ENCODE measurements at regions not wholly inside any gene's neighbourhood (a gene's known extent, or its start where the extent isn't known, plus 50 kb on each side); places are given as distances from the start of the nearest gene placed in this dataset.
"Not testable (repeated sequence)": the region's sequence is repeated elsewhere in the genome, so short reads cannot be mapped to it uniquely, and the experiment has no call there.

DNA sequence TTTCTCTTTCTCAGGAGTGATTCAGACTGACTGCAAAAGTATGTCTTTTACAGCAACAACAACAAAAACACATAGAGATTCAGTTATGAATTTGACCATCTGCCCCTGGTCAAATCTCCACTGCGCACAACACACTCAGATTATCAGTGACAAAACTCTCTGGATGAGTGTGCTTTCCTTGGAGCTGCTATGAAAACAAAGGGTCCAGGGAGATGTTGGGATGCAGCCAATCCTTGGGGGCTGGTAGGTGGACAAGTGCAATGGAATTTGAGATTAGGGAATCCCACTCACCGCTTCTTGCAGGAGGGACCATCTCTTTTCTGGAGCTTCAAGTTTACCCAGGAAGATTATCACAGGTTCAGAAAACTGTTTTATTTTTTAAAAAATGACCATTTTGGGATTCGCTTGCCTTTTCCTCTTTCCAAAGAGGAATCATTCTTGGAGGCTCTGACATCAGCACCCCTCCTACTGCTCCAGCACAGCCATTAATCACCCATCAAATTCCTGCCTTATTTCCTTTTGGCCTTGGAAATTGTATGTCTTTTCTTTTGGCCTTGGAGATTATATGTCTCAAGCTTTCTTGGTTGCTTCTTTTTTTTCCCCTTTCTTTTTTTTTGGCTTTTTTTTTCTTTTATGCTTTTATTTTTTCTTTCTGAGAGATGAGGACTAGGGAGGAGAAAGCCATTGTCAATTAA lies 311.8 kb downstream of the TSHZ3 start:
- Histone ChIP-seq H3K27me3 (ENCODE audit: control insufficient read depth, insufficient read depth, low read length) (no peaks in the 10 kb centered on the region), H3K4me3 (ENCODE audit: insufficient read depth, low read depth, low read length) (no peak overlapping the region), H3K36me3 (replicated peaks; ENCODE audit: control insufficient read depth, insufficient read depth, low read length) (no peaks in the 10 kb centered on the region)
- no peak for DNase-seq

DNA sequence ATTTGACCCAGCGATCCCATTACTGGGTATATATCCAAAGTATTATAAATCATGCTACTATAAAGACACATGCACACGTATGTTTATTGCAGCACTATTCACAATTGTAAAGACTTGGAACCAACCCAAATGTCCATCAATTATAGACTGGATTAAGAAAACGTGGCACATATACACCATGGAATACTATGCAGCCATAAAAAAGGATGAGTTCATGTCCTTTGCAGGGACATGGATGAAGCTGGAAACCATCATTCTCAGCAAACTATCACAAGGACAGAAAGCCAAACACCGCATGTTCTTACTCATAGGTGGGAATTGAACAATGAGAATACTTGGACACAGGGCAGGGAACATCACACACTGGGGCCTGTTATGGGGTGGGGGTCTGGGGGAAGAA lies 317.8 kb downstream of the TSHZ3 start:
- DNase-seq; H3K4me3 ChIP-seq (ENCODE audit: insufficient read depth, low read depth, low read length); H3K27me3 ChIP-seq (ENCODE audit: control insufficient read depth, insufficient read depth, low read length); H3K36me3 ChIP-seq (replicated peaks; ENCODE audit: control insufficient read depth, insufficient read depth, low read length): not testable (repeated sequence)

DNA sequence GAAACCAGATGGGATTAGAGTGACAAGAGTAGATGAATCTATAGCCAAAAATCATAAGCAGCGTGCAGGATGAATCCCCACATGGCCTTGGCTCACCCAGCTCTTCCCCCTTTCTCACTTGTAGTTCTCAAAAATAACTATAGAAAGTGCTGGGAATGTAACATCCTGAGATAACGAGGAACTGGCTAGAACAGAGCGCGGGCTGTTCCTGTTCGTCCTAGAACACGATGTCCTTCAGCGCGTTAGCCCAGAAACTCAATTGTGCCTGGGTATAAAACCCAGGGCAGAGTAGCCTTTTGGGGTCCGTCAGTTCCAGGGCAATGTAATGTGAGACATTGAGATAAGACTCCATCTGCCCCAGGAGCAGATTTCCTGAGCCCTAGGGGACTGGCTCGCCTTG lies 326.2 kb downstream of the TSHZ3 start:
- Histone ChIP-seq H3K4me3 (ENCODE audit: insufficient read depth, low read depth, low read length) (no peak overlapping the region), H3K27me3 (ENCODE audit: control insufficient read depth, insufficient read depth, low read length) (no peaks in the 10 kb centered on the region), H3K36me3 (replicated peaks; ENCODE audit: control insufficient read depth, insufficient read depth, low read length) (no peaks in the 10 kb centered on the region)
- DNase-seq, result no peak

DNA sequence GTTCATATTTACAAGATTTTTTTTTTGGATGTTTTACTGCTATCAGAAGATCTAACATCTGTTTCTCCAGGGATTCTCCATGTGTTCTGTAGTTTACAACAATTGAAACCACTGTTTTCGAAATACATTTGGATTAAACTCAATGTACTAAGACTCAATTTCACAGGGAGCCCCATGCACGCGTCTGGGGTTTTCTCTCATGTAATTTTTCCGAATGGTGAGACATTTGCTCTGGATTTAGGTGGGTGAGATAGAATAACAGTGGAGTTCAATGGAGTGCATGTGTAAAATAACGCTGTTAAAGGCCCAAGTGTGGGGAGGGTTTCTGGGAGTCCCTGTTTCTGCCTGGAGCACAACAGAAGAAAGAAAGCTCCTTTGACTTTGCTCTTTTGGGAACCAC lies 330.3 kb downstream of the TSHZ3 start:
- Histone ChIP-seq H3K27me3 (ENCODE audit: control insufficient read depth, insufficient read depth, low read length) (no peaks in the 10 kb centered on the region), H3K36me3 (replicated peaks; ENCODE audit: control insufficient read depth, insufficient read depth, low read length) (no peaks in the 10 kb centered on the region), H3K4me3 (ENCODE audit: insufficient read depth, low read depth, low read length) (no peak overlapping the region)
- no peak for DNase-seq

DNA sequence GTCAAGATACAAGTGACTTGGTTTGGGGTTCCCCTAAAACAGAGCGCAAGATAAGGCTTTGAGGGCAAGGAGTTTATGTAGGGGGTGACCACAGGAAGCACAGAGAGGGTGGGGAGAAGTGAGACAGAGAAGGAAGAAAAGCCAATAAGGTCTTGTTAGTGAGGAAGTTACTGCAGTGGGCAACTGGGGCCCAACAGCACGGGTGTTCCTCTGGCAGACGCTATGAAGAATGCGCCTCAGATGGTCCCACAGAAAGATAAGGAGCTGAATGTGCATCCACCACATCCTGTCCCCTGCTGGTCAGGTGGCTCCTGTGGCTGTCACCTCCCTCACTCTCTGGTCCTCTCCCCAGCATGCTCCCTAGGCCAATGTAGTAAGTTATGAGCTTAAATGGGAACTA lies 333.5 kb downstream of the TSHZ3 start:
- no peaks in the 10 kb centered on the region for H3K27me3 ChIP-seq (ENCODE audit: control insufficient read depth, insufficient read depth, low read length)
- H3K36me3 ChIP-seq (replicated peaks; ENCODE audit: control insufficient read depth, insufficient read depth, low read length), result no peaks in the 10 kb centered on the region
- DNase-seq, result no peak
- H3K4me3 ChIP-seq (ENCODE audit: insufficient read depth, low read depth, low read length), result no peak overlapping the region

DNA sequence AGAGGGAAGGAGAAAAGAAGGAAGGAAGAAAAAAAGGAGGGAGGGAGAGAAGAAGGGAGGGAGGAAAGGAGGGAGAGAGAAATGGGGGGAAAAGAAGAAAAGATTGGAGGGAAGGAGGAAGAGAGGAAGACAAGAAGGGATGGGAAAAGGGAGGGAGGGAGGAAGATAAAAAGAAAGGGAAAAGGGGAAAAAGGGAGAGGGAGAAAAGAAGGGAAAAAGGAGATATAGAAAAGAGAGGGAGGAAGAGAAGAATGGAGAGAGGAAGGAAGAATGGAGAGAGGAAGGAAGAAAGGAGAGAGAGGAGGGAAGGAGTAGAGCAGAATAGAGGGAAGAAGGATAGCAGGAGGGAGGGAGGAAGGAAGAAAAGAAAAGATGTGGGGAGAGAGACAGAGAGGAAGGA lies 334.6 kb downstream of the TSHZ3 start:
- no peaks in the 10 kb centered on the region for H3K36me3 ChIP-seq (replicated peaks; ENCODE audit: control insufficient read depth, insufficient read depth, low read length)
- no peak for DNase-seq
- no peaks in the 10 kb centered on the region for H3K27me3 ChIP-seq (ENCODE audit: control insufficient read depth, insufficient read depth, low read length)
- no peak overlapping the region for H3K4me3 ChIP-seq (ENCODE audit: insufficient read depth, low read depth, low read length)

DNA sequence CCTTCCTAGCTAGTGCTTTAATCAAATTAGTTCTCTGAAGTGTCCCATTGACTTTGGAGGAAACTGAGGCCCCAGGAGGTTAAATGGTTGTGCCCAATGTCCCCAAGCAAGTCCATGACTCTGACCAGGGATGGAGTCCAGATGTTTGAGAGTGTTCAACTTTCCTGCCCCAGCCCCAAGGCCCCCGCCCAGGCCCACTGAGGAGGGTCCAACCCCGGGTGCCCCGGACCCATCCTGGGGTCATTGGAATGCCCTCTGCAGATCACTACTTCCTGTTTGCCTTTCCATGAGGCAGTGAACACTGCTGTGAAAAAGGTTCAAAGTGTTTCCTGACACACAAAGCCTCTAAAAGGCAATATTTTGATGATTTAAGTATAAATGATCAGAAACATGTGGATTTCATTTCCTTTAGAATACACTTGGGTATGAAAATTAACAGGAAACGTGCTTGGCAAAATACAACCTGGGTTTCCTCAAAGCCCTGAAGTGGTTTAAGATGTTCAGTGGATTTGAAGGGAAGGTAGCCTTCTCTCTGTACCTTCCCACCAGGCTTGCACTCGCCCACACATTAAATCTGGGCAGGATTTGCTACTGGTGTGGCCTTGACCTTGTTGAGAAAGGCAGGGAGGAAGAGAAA lies 335.7 kb downstream of the TSHZ3 start:
- DNase-seq, result no peak
- H3K27me3 ChIP-seq (ENCODE audit: control insufficient read depth, insufficient read depth, low read length), result no peaks in the 10 kb centered on the region

DNA sequence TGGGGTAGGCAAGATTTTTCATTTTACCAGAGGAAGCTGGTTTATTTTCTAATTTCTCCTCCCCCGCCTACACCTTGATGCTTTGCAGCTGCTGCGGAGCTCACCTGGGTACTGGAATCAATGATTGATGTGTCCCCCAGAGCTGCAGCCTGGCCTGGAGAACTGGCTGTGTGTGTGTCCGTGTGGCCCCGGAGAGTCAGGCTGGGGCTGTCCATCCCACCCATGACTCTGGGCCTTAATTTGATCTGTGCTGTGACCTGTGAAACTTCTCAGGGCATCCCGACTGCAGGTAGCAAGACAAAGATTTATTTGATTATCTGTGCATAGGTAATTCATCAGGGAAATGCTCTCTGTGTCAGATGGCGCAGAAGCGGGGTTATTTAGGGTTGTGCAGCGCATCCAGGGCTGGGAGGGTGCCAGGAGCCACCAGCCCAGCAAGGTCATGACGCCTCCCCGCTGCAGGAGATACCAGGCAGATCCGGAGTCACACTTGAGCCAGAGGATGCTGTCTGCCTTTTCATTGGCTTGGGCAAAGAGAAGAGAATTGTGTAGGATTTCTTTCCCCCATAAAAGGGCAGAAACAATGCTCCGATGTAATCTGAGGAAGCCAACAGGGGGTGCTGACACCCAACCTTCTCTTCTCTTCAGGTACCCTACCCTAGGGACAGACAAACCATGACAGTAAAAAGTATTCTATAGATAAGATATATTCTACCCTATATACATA lies 346.6 kb downstream of the TSHZ3 start:
- peak; percentile 17 for DNase-seq
- no peaks in the 10 kb centered on the region for H3K36me3 ChIP-seq (replicated peaks; ENCODE audit: control insufficient read depth, insufficient read depth, low read length)
- H3K4me3 ChIP-seq (ENCODE audit: insufficient read depth, low read depth, low read length), result no peak overlapping the region
- H3K27me3 ChIP-seq (ENCODE audit: control insufficient read depth, insufficient read depth, low read length), result no peaks in the 10 kb centered on the region

More for the DNA sequence above, 335.7 kb downstream of the TSHZ3 start:
- H3K4me3 ChIP-seq (ENCODE audit: insufficient read depth, low read depth, low read length), result no peak overlapping the region
- H3K36me3 ChIP-seq (replicated peaks; ENCODE audit: control insufficient read depth, insufficient read depth, low read length), result no peaks in the 10 kb centered on the region

DNA sequence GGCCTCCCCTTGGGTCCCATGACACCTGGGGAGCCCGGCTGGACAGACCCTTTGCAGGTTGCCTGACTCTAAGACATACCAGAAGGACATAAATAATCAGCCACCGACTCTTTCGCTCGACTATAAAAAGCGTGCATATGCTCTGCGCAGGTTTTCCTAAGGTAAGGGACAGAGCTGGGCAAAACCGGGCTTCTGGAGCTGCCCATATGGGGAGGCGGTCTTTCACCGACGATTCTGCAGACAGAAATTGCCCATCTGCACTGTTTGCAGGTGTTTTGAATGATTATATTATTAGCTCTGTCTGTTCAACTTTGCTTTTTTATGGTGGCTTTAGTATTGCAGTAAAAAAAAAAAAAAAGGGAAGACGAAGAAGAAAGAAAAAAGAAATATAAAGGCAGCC lies 347.2 kb downstream of the TSHZ3 start:
- no peak overlapping the region for H3K4me3 ChIP-seq (ENCODE audit: insufficient read depth, low read depth, low read length)
- no peak for DNase-seq
- H3K36me3 ChIP-seq (replicated peaks; ENCODE audit: control insufficient read depth, insufficient read depth, low read length), result no peaks in the 10 kb centered on the region
- no peaks in the 10 kb centered on the region for H3K27me3 ChIP-seq (ENCODE audit: control insufficient read depth, insufficient read depth, low read length)

DNA sequence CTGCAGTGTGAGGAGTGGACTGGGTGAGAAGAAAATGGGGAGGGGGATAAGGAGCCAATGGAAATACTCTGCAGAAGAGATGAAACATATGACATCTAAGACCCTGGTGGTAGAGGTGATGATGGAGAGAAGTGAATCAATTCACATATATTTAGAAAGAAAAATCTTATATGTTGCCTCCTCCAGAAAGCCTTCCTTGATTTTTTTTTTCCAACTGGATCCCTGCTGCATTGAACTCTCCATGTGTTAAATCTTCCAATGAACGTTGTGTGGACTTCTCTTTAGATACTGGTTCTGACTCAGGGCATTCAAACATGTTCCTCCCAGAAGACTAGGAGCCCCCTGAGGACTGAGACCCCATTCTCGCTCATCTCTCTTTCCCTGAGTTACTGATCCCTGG lies 348.3 kb downstream of the TSHZ3 start:
- no peak for DNase-seq
- no peaks in the 10 kb centered on the region for H3K36me3 ChIP-seq (replicated peaks; ENCODE audit: control insufficient read depth, insufficient read depth, low read length)
- H3K27me3 ChIP-seq (ENCODE audit: control insufficient read depth, insufficient read depth, low read length), result no peaks in the 10 kb centered on the region
- H3K4me3 ChIP-seq (ENCODE audit: insufficient read depth, low read depth, low read length), result no peak overlapping the region

DNA sequence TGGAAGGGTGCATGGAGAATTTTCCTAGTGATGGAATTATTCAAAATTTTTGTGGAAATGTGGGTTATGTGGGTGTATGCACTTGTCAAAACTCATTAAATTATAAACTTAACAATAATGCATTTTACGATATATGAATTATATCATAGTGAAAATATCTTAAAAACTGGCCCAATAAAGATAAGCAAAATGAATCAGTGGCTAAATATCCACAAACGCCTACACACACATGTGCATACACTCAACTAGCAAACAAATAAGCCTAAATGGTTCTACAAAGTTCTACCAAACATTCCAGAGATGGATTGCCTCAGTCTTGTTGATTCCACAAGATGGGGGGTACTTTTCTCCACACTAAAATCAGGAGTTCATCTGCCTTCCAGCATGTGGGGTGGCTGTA lies 349.5 kb downstream of the TSHZ3 start:
- no peak for DNase-seq
- Histone ChIP-seq H3K27me3 (ENCODE audit: control insufficient read depth, insufficient read depth, low read length) (no peaks in the 10 kb centered on the region), H3K4me3 (ENCODE audit: insufficient read depth, low read depth, low read length) (no peak overlapping the region), H3K36me3 (replicated peaks; ENCODE audit: control insufficient read depth, insufficient read depth, low read length) (no peaks in the 10 kb centered on the region)

DNA sequence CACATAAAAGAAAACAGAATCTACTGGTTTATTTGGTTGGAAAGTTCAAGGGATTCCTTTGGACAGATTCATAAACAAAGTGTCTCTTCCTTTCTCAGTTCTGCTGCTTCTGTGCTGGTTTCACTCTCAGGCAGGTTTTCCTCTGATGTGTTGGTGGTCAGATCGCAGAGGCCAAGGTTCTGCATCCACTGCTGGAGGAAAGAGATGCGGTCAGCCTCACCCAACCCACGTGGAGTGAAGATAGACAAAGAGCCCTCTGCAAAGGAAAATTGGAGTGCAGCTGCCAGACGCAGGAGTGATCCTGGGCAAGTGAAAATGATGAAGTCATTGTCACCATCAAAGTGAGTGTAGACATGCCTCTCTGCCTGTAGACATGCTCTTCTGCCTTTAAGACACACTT lies 352.0 kb downstream of the TSHZ3 start:
- DNase-seq, result no peak
- H3K36me3 ChIP-seq (replicated peaks; ENCODE audit: control insufficient read depth, insufficient read depth, low read length), result no peaks in the 10 kb centered on the region
- H3K27me3 ChIP-seq (ENCODE audit: control insufficient read depth, insufficient read depth, low read length), result no peaks in the 10 kb centered on the region
- H3K4me3 ChIP-seq (ENCODE audit: insufficient read depth, low read depth, low read length), result no peak overlapping the region

DNA sequence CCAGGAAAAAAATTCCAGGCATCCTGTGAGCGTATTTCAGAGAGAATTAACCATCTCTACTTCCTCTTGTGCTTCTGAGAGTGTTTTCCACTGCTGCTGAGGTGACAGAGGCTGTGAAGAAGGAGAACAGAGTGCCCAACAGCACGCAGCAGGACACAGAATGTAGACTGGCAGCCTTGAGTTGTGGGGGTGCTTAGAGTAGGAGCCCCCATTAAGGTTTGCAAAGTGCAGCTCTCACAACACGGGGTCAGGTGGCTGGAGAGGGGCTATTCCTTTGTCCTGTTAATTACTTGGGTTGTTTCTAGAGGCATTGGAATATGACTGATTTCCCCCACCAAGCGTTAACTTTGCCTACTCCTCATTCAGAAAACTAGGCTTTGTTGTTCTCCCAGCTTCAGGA lies 370.6 kb downstream of the TSHZ3 start:
- Histone ChIP-seq H3K27me3 (ENCODE audit: control insufficient read depth, insufficient read depth, low read length) (no peaks in the 10 kb centered on the region), H3K4me3 (ENCODE audit: insufficient read depth, low read depth, low read length) (no peak overlapping the region), H3K36me3 (replicated peaks; ENCODE audit: control insufficient read depth, insufficient read depth, low read length) (no peaks in the 10 kb centered on the region)
- no peak for DNase-seq

DNA sequence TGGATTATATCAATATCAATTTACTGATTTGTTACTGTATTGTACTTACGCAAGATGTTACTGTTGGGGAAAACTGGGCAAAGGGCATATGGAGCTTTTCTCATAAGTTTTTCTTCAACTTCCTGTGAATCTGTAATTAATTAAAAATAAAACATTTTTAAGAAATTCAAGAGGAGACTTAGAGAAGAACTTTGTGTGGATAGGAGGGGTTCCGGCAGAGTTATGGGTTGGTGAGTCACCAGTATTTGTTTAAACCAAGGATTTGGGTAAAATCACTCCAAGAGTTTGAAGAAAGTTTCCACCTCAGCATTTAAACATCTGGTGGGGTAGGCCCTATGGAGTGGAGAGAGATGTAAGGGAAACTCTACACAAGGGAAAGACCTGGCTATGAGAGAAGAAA lies 379.6 kb downstream of the TSHZ3 start:
- Histone ChIP-seq H3K36me3 (replicated peaks; ENCODE audit: control insufficient read depth, insufficient read depth, low read length) (no peaks in the 10 kb centered on the region), H3K27me3 (ENCODE audit: control insufficient read depth, insufficient read depth, low read length) (no peaks in the 10 kb centered on the region)

DNA sequence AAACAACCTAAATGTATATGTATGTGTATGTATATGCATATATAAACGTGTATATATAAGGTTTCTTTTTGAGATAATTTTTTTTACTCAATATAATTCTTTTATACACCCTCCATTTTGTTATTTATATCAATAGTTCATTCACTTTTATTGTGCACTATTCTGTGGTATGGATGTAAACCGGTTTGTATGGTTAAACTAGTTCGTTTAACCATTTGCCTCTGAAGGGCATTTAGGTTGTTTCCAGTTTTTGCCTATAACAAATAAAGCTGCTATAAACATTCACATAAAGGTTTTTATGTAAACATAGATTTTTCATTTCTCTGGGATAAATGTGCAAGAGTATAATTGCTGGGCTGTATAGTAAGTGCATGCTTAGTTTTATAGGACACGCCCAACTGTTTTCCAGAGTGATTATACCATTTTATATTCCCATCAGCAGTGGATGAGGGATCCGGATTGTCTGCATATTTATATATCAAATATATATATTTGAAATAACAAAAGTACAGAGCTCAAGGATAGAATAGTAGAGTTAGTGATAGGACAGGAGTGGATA lies 380.3 kb downstream of the TSHZ3 start:
- H3K4me3 ChIP-seq (ENCODE audit: insufficient read depth, low read depth, low read length), result no peak overlapping the region
- H3K36me3 ChIP-seq (replicated peaks; ENCODE audit: control insufficient read depth, insufficient read depth, low read length), result no peaks in the 10 kb centered on the region
- DNase-seq, result no peak
- H3K27me3 ChIP-seq (ENCODE audit: control insufficient read depth, insufficient read depth, low read length), result no peaks in the 10 kb centered on the region

More for the DNA sequence above, 379.6 kb downstream of the TSHZ3 start:
- no peak overlapping the region for H3K4me3 ChIP-seq (ENCODE audit: insufficient read depth, low read depth, low read length)
- DNase-seq, result no peak
